NCI-H526 treated with DMSO at 0.1 percent for 48 hours (cell line): ENCODE measurements at regions not wholly inside any gene's neighbourhood (a gene's known extent, or its start where the extent isn't known, plus 50 kb on each side); places are given as distances from the start of the nearest gene placed in this dataset.
"Not testable (repeated sequence)": the region's sequence is repeated elsewhere in the genome, so short reads cannot be mapped to it uniquely, and the experiment has no call there.

Experiments used
- DNase-seq: peaks from one replicate; lab custom pipeline; 2025; lab: John Stamatoyannopoulos, UW

GRCh38 chr2:138931284-138932256 lies 151.4 kb upstream of the NXPH2 start:
- no peak for DNase-seq

- DNase-seq: no peak
Observed at GRCh38 chr2:138930571-138930970, 150.4 kb upstream of the NXPH2 start.

- no peak for DNase-seq
Observed at GRCh38 chr2:138928374-138929021, 148.3 kb upstream of the NXPH2 start.

GRCh38 chr2:138922973-138923563 lies 142.9 kb upstream of the NXPH2 start:
- DNase-seq: peak; percentile 50

- DNase-seq: no peak
Observed at GRCh38 chr2:138919120-138919747, 139.0 kb upstream of the NXPH2 start.

GRCh38 chr2:138910427-138910826 lies 130.2 kb upstream of the NXPH2 start:
- no peak for DNase-seq

- no peak for DNase-seq
Observed at GRCh38 chr2:138906549-138906948, 126.4 kb upstream of the NXPH2 start.

- no peak for DNase-seq
Observed at GRCh38 chr2:138902239-138902871, 122.2 kb upstream of the NXPH2 start.

- DNase-seq: no peak
Observed at GRCh38 chr2:138901530-138901929, 121.3 kb upstream of the NXPH2 start.

GRCh38 chr2:138898855-138899254 lies 118.7 kb upstream of the NXPH2 start:
- no peak for DNase-seq

- no peak for DNase-seq
Observed at GRCh38 chr2:138897274-138897673, 117.1 kb upstream of the NXPH2 start.

- DNase-seq: no peak
Observed at GRCh38 chr2:138893746-138894145, 113.6 kb upstream of the NXPH2 start.

- no peak for DNase-seq
Observed at GRCh38 chr2:138881126-138881525, 100.9 kb upstream of the NXPH2 start.

GRCh38 chr2:138879931-138880330 lies 99.7 kb upstream of the NXPH2 start:
- DNase-seq: no peak

GRCh38 chr2:138877421-138877820 lies 97.2 kb upstream of the NXPH2 start:
- DNase-seq: no peak

- no peak for DNase-seq
Observed at GRCh38 chr2:138874251-138874650, 94.1 kb upstream of the NXPH2 start.

GRCh38 chr2:138872116-138872515 lies 91.9 kb upstream of the NXPH2 start:
- DNase-seq: not testable (repeated sequence)

- no peak for DNase-seq
Observed at GRCh38 chr2:138871312-138871711, 91.1 kb upstream of the NXPH2 start.

- DNase-seq: no peak
Observed at GRCh38 chr2:138867341-138867740, 87.2 kb upstream of the NXPH2 start.

GRCh38 chr2:138866797-138867196 lies 86.6 kb upstream of the NXPH2 start:
- DNase-seq: no peak

GRCh38 chr2:138853761-138854160 lies 73.6 kb upstream of the NXPH2 start:
- DNase-seq: no peak

GRCh38 chr2:138853296-138853695 lies 73.1 kb upstream of the NXPH2 start:
- no peak for DNase-seq
